ENCODE measurements at regions not wholly inside any gene's neighbourhood (a gene's known extent, or its start where the extent isn't known, plus 50 kb on each side); places are given as distances from the start of the nearest gene placed in this dataset.

- TF ChIP-seq CHD7 (IDR thresholded peaks at IDR 0.05; ENCODE audit: insufficient replicate concordance, low read length): no peak
- no peak for TF ChIP-seq POLR2A (IDR thresholded peaks at IDR 0.05; ENCODE audit: control extremely low read depth in 1 of 2, low read depth in 2 of 2, low read length in 2 of 2)
- no peak for TF ChIP-seq TCF12 (IDR thresholded peaks at IDR 0.05; ENCODE audit: low read depth, low read length)
- no peak for TF ChIP-seq SRF (IDR thresholded peaks at IDR 0.05; ENCODE audit: low read depth, low read length)
- no peak for TF ChIP-seq BCL11A (IDR thresholded peaks at IDR 0.05; ENCODE audit: low read depth in 2 of 2, low read length in 2 of 2)
- TF ChIP-seq ATF3 (IDR thresholded peaks at IDR 0.05; ENCODE audit: insufficient read depth, low read depth, low read length): no peak
- no peak for TF ChIP-seq ASH2L (IDR thresholded peaks at IDR 0.05; ENCODE audit: low read length)
- no peak for TF ChIP-seq BACH1 (IDR thresholded peaks at IDR 0.05; ENCODE audit: low read length)
- TF ChIP-seq CBX8 (IDR thresholded peaks at IDR 0.05; ENCODE audit: borderline replicate concordance, low read depth, low read length): no peak
- no peak for TF ChIP-seq MAFK (IDR thresholded peaks at IDR 0.05; ENCODE audit: low read depth, low read length)
- TF ChIP-seq E2F6 (IDR thresholded peaks at IDR 0.05): no peak
- TF ChIP-seq RFX5 (IDR thresholded peaks at IDR 0.05; ENCODE audit: borderline replicate concordance, low read depth, low read length): no peak
These were observed 1054.3 kb downstream of the TLE1 start (continued) for GRCh38 chr9:80635065-80635464.
